CD4-positive, alpha-beta T cell treated with Interleukin-17A for 4 hours (primary cell): ENCODE measurements at regions not wholly inside any gene's neighbourhood (a gene's known extent, or its start where the extent isn't known, plus 50 kb on each side); places are given as distances from the start of the nearest gene placed in this dataset.
"Not testable (repeated sequence)": the region's sequence is repeated elsewhere in the genome, so short reads cannot be mapped to it uniquely, and the experiment has no call there.

Source experiments
- DNase-seq: peaks from one replicate; pipeline ENCODE4 v3.0.0-alpha.2; 2020; ENCODE audit warnings: mixed read lengths

DNA sequence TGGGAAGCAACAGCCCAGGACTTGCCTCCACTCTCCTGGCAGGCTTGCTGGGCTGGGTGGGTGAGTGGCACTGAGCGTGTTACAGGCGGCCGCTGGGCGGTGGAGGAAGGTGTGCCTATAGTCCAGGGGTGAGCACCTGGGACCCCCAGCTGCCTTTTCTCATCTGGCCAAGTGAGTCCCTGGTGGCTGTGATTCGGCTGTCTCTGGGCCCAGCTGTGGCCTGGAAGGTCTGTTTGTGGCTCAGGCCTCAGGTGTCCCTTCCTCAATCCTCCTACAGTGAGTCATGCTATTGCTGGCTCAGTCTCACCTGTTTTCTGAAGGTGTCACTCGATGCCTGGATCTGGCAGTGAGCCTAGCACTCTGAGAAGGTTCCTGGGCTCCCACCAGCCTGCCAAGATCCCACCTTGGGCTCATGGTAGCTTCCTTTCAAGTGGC is 564.2 kb downstream of the PTPRU start:
- no peak for DNase-seq

DNA sequence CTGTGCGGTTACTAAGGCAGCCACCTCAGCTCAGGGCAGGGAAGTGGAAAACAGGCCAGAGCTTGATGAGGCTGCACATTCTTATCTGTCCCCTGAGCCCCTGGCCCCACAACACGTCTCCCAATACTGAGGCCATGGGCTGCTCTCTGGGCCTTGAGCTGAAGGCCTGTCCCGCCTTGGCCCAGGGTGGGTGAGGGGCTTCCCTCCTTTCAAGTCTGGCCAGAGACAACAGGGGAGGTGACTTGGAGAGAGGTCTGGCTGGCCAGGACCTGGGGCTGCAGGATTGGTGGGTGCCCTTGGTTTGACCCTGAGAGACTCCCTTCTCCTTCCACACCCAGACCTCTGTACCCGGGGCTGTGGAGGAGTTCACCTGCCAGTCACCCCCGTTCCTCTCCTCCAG is 563.8 kb downstream of the PTPRU start:
- DNase-seq: no peak

DNA sequence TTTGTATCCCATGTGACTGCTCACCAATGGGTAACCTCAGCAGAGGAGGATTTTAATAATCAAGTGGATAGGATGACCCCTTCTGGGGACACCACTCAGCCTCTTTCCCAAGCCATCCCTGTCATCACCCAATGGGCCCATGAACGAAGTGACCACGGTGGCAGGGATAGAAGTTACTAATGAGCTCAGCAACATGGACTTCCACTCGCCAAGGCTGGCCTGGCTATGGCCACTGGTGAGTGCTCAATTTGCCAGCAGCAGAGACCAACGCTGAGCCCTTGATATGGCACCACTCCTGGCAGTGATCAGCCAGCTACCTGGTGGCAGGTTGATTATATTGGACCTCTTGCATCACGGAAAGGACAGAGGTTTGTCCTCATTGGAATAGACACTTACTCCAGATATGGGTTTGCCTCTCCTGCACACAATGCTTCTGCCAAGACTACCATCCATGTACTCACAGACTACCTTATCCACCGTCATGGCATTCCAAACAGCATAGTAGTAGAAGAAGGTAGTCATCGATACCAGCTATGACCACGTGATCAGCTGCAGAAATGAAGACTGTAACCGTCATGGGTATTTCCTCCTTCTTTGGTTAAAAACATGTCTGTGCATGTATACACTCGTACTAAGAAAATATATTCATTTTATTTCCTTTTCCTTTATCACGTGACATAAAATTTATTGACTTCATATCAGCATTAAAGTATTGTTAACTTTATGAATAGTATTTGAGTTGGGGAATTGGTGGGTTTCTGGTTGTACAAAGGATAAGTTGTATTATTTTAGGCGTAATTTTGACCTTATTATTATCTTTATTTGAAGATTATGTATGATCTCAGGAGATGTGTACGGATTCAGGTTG is 562.6 kb downstream of the PTPRU start:
- DNase-seq: no peak

DNA sequence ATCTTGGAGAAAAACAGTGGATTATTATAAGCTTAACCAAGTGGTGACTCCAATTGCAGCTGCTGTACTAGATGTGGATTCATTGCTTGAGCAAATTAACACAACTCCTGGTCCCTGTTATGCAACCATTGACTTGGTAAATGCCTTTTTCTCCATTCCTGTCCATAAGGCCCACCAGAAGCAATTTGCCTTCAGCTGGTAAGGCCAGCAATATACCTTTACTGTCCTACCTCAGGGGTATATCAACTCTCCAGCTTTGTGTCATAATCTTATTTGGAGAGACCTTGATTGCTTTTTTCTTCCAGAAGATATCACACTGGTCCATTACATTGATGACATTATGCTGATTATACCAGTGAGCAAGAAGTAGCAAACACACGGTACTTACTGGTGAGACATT is 560.8 kb downstream of the PTPRU start:
- not testable (repeated sequence) for DNase-seq

DNA sequence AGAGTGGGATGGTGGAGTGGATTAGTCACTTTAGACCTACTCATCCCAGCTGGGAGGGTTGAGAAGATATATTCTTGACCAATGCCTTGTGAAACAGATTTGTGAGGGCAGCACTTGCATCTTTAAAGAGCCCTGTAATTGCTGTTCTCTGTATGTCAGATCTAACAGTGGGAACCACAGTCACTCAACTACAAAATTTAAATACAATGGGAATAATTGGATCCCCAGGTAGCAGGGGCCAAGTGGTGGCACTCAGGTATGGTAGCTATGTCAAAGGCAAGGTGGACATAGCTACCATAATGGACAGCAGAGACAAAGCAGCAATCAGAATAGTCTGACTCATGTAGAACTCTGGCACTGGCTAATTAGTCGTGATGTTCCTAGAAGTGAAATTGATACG is 559.6 kb downstream of the PTPRU start:
- not testable (repeated sequence) for DNase-seq

DNA sequence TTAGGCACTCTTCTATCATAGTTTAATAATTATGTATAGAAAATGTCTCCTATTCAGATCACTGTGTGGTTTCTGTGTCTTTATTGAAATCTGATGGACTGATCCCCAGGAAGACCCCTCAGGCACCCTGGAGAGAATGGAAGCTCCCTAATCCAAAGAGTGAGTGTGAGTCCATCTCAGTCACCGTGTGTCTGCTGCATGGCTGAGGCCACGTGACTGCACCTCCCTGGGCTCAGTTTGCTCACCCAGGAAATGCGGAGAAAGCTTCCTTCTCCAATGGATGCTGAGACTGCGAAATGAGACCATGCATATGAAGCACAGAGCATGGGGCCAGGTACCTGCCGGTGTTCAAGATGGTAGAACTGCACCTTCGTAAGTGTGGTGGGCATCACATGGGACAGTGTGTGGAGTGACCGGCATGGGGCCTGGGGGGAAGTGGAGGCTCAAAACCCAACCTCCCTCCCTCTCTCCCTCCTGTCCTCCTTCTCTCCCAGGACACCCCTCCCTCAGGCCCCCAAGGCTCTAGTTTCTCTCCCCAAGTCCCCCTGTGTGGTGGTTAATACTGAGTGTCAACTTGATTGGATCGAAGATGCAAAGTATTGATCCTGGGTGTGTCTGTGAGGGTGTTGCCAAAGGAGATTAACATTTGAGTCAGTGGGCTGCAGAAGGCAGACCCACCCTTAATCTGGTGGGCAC is 557.5 kb downstream of the PTPRU start:
- no peak for DNase-seq

DNA sequence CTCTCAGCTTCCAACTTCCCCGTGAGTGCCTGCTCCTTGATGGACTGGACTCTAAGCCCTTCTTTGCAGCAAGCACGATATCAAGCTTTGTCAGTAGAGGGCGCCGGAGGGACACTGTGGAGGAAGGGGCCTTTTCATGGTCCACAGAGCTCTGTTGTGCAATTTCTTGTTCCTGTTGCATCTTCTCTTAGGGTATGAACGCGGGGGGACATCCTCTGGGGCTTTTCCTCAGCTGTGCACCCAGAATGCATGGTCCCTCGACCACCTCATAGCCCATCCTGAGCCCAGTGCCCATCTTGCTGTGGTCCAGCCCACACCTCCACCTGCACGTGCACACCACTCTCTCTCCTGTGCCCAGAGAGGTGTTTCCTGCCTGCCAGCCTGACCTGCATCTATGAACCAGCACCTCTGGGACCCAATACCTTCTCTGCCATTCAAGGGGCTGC is 556.8 kb downstream of the PTPRU start:
- peak; percentile 39 for DNase-seq

DNA sequence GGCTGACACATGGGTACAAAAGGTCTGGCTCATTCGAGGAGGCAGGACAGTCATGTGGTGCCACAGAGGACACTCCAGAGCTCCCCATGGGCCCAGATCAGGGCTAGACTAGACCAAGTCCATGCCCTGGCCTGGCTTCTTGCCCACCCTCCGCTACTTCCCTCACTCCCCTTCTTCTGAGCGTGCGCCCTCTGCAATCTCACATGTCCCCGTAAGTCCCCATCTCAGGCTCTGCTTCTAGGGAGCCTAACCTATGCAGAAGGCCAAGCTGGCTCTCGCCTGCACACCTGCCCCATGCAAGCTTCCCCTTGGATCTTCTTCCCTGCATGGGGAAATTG is 553.6 kb downstream of the PTPRU start:
- DNase-seq: no peak

DNA sequence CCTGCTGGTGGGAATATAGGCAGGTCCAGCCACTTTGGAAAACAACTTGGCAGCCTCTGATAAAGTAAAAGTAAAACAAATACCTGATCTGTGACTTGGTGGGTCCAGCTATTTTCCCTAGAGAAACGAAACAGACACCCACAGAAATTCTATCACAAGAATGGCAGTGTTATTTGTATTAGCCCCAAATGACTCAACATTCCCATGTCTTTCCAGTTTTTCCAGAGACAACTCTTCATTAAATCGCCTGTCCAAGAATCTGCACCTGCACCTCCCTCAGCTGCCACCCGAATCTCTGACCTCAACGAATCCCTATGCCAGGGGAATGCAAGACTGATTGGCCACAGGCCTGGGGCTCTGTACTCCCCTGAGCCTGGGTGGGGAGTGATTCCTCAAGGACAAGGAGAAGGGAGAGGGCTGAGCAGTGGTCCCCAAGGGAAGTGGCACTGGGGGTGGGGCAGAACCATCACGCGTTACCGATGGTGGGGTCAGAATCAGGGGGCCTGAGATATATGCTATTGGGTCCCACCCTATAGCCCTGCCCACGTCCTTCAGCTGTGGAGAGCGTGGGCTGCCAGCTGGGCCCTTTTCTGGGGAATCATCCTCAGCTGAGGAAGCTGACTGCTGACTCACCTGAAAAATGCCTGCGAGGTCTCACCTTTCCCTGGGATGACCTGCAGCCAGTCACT is 553.0 kb downstream of the PTPRU start:
- no peak for DNase-seq

DNA sequence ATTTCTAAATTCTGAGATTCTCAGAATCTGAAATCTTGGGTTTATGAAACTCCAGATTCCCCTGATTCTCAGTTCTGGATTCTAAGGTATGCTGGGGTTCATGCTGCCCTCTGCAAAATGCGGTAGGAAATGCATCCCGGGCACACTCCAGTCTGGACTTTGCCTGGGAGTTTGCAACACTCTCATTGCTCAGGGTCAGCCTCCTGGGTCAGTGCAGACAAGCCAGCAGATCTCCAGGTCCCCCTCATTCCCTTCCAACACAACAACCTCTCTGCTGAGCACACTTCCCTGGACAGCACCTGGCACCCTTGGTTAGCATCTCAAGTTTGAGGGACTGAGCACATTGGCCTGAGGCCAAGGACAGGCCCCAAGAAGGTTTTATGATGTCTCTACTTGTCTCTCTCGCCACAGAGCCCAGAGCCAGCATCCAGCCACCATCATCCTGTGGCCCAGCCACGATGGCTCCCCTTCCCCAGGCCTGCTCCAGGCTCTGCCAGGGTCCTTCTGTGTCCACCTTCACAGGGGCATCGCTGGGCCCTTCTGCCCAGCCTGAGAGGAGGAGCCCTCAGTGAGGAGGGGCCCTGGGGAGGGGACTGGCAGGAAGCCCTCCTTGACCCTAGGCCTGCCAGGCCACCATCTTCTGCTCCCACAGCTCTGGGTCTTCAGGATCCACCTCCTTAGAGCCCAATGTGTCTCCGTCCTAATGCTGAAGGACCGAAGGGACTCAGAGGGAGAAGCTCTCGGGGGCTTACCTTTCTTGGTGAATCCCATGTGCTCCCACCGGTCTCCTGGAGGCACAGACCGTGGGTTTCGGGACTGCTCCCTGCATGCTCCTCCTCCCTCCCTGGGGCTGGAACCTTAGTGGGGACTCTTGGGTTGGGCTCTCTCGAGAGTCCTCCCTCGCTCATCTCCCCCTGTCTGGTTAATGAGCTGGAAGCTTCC is 550.7 kb downstream of the PTPRU start:
- no peak for DNase-seq

DNA sequence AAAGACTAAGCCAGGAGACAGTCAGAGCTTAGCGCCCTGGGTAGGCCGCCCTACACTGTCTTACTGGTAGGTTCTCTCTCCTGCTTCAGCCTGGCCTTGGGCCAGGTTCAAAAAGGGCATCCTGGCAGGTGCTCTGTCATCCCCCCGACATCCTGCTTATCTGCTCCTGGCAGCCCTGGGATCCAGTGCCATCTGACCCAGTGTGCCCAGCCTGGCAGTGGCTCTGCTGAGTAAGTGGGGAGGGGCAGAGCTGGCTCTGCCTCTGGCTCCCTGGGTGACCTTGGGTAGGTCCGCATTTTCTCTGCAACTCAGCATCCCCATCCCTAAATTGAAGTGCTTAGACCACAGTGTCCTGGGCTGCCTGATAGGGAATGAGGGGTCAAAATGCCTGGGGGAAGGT is 549.9 kb downstream of the PTPRU start:
- DNase-seq: no peak

DNA sequence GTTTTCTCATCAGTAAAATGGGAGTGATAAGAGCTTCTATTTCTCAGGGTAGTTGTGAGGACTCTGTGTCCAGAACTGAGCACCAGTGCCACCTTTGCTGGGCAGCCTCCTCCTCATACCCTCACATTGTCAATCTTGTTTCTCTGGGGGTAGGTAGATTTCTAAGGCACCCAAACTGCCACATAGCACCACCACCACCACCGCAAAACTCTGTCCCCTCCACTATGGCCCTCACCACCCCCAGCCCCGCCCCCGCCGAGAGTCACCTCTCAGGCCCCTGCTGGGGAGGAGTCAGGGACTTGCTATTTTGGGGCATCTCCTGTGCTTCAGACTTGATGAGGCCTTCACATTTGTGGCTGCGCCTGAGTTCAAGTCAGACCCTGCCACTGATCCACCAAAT is 549.2 kb downstream of the PTPRU start:
- no peak for DNase-seq

DNA sequence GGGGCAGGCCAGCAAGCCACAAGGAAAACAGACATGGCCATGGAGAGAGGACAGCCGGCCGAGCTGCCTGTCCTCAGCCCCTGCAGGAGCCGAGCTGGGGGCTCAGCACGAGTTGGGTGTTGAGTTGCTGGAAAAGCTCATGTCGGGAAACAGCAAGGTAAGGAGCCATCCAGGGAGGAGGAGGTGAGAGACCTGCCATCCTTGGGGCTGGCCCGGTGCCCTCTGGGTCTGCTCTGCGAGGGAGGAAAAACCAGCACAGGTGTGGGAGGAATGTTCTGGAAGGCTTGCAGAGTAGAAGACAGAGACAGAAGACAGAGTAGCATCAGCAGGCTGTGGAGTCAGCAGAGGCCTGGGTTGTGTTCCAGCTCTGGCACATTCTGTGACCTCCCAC is 548.8 kb downstream of the PTPRU start:
- DNase-seq: no peak

DNA sequence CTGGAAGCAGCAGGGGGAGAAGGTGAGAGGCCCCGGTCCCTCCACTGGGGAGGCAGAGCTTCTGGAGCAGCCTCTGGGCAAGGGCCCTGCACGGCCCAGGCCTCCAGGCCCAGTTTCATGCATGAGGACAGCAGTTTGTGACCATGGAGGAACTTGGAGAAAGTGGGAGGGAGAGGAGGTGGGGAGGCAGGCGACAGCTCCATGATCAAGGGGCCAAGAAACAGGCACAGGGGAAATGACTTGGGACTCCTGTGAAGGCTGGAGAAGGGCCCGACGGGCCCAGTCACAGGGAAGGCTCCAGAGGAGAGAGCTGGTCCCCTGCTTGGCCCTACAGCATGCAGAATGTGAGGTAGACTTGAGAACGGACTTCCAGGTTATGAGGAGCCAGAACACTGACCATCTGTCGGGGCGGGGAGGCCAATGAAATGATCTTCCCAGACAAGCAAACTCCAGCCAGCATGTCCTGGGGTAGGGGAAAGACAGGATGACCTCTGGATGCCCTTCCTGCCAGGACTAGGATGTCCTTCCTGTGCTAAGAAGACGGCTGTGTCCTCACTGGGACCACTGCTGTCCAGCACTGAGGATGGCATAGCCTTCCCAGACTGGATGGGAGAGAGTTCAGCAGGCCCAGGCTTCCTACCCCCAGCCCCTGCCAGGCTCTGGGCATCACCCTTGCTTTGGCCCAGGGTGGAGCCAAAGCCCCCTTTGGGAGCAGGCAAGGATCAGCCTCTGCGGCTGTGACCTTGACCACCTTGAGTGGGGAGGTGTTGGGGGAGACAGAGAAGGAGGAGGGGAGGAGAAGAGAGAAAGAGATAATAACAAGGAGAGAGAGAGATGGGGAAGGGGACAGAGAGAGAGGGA is 548.2 kb downstream of the PTPRU start:
- no peak for DNase-seq

DNA sequence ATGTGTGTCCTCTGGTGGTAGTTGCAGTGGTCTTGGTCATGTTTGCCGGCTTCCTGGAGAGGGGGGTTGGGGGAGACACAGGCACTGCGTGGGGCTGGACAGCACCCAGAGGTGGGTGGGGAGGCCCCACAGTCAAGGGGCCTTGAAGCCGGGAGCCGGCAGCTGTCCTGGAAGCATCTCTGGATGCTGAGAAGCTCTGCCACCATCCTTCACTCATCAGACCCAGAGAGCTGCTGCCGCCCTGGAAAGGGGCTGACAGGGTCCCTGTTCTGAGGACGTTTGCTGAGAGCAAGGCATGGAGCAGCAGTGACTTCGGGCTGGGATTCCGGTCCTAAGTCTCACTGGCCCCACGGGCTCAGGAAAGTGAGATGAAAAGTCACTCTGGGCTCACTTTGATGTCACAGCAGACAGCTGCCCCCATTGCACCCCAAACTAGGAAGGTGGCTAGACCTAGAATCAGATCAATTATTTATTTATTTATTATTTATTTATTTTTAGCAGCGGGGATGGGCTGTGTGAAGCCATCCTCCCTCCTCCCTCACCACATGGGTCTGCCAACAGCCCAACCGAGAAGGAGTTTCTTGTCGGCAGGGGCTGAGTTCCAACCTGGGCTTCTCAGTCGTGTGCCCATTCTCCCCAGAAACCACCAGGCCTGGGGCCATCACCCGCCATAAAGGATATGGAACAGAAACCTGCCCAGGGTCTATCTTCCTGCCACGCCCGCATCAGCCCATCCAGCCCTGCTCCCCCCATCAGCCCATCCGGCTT is 547.4 kb downstream of the PTPRU start:
- no peak for DNase-seq

DNA sequence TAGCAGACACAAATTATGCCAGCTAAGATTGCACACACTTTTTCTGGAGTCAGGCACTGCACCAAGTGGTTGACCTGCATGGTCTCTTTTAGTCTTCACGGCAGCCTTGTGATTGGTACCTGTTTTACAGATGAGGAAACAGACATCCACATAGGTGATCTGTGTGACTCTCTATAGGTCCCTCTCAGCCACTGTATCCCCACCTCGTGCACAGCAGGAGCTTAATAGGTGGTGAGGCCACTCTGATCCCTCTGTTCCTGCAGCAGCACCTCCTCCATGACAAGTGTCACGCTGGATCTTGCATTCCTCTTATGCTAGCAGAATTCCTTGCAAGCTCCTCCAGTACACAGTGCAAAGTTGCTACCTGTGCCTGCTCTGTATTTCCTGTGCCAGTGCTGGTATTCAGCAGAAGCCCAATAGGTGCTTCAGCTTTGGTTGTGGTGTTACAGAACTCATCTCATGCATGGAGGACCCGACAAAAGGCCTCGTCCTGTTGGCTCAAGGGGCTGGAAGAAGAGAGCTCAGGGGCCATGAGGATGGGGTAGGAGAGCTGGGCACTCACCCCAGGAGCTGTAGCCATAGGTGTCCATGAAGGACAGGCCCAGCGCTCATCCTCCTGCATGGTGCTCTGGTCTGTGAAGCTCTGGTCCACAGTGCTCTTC is 546.7 kb downstream of the PTPRU start:
- no peak for DNase-seq

DNA sequence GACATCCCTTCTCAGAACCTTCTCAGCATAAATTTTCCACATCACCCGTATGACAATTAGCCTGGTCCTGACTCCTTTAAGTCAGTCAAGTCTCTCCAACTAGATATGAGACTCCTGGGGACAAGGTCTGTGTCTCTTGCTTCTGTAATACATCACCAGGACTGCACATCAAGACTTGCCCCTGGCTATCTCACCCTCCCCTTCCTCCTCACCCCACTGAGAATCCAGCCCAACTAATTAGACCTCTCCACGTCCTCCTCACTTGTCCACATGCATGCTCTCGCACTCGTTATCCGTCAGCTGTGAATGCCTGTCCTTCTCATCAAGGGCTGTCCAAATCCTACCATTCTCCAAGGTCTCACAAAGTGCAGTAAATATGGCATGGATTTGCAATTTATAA is 542.8 kb downstream of the PTPRU start:
- no peak for DNase-seq

DNA sequence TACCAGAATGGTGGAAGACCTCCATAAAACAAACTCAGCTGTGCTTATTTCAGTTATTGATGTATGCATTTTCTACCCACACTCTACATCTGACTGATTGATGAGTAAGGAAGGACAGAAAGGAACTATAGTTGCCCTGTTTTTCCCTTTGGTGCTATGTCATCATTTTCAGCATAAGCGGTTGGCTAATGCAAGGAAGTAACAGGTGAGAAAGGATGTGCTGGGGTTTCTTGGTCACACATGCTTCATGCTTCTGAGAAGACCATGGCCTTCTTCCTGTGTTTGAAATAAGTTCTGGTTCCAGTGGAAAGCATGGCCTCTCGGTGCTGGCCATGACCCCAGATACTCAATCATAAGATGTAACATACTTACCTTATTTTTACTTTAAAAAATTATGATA is 541.2 kb downstream of the PTPRU start:
- DNase-seq: no peak

DNA sequence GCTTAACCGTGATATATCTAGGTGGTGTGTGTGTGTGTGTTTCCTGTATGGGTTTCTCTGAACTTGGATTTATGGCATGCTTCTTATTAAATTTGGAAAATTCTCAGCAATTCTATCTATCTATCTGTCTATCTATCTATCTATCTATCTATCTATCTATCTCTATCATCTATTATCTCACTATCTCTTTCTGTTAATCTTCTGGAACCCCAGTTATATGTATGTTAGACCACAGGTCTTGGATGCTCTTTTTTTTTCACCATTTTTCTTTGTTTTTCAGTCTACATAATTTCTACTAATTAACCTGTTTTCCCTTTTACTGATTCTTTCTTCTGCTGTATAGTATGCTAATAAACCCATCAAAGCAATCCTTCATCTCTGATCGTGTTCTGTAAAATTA is 538.0 kb downstream of the PTPRU start:
- DNase-seq: no peak

DNA sequence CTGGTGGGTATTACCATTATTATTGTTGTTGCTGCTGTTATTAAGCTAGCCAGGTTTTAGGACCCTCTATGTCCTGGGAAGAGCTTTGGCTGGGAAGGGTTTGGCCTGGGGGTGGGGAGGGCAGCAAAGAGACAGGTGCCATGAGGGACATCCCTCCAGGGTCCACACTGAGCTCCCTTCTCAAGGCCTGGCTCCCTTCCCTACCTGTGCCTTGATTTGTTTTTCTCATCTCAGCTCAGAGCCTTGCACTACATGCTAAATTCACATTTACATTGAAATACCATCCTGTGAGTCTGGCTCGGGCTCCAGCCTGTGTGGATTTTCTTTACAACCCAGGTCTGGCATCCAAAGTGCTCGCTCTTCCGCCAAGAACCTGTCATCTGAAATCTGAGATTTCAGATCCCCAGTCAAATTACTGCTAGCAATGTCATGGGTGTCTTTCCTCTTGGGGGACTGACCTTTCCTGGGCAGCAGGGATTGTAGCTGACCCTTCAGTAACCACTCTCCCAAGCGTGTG is 536.3 kb downstream of the PTPRU start:
- DNase-seq: no peak
